ENCODE measurements at regions not wholly inside any gene's neighbourhood (a gene's known extent, or its start where the extent isn't known, plus 50 kb on each side); places are given as distances from the start of the nearest gene placed in this dataset.

GRCh38 chr22:34502821-34503220 lies 563.1 kb upstream of the ISX start:
- Histone ChIP-seq H3K27ac (ENCODE audit: low read length, poor library complexity, severe bottlenecking) (no peak overlapping the region), H2AK5ac (ENCODE audit: low read length, severe bottlenecking) (no peak overlapping the region), H3K27me3 (ENCODE audit: control insufficient read depth in 1 of 2, insufficient read depth in 1 of 2, low read length in 2 of 2) (no peaks in the 10 kb centered on the region), H2BK5ac (ENCODE audit: low read depth, low read length, poor library complexity, severe bottlenecking) (no peak overlapping the region), H3K9me3 (ENCODE audit: control insufficient read depth, low read length) (peaks cover 7% of the 10 kb centered on the region), H2BK12ac (ENCODE audit: low read length in 2 of 2) (no peak overlapping the region), H2BK120ac (ENCODE audit: low read depth, low read length) (no peak overlapping the region), H4K8ac (ENCODE audit: low read length) (no peak overlapping the region), H4K91ac (ENCODE audit: low read length) (no peak overlapping the region), H3K18ac (ENCODE audit: low read depth in 1 of 2, low read length in 2 of 2) (no peak overlapping the region), H3K4me1 (ENCODE audit: control insufficient read depth, insufficient read depth, low read depth, low read length) (no peaks in the 10 kb centered on the region), H3K36me3 (ENCODE audit: control insufficient read depth in 1 of 2, insufficient read depth in 2 of 2, low read depth in 1 of 2, low read length in 2 of 2) (no peaks in the 10 kb centered on the region), H3K4ac (ENCODE audit: low read depth in 1 of 2, low read length in 2 of 2) (no peak overlapping the region), H3K4me3 (ENCODE audit: insufficient read depth in 1 of 2, low read depth in 1 of 2, low read length in 2 of 2) (no peak overlapping the region), H3K79me1 (replicated peaks; ENCODE audit: low read length, poor library complexity, severe bottlenecking) (no peaks in the 10 kb centered on the region), H2BK15ac (ENCODE audit: low read depth, poor library complexity, severe bottlenecking) (no peak overlapping the region), H2AFZ (ENCODE audit: low read depth, low read length) (no peak overlapping the region), H3K4me2 (ENCODE audit: low read length, poor library complexity, severe bottlenecking) (no peak overlapping the region), H3K14ac (ENCODE audit: low read length in 2 of 2) (no peak overlapping the region), H3K9ac (ENCODE audit: low read length) (no peak overlapping the region), H3K23ac (ENCODE audit: low read length in 2 of 2) (no peak overlapping the region)
- 51% methylated on average over 5 of the region's 5 CpGs for WGBS
- DNase-seq = no peak

GRCh38 chr22:34508797-34509196 lies 557.2 kb upstream of the ISX start:
- no peaks in the 10 kb centered on the region for H3K27me3 ChIP-seq (ENCODE audit: control insufficient read depth in 1 of 2, insufficient read depth in 1 of 2, low read length in 2 of 2)
- 48% methylated on average over 6 of the region's 6 CpGs for WGBS
- no peaks in the 10 kb centered on the region for H3K79me1 ChIP-seq (replicated peaks; ENCODE audit: low read length, poor library complexity, severe bottlenecking)
- H4K8ac ChIP-seq (ENCODE audit: low read length) = no peak overlapping the region
- no peak overlapping the region for H3K23ac ChIP-seq (ENCODE audit: low read length in 2 of 2)
- H4K91ac ChIP-seq (ENCODE audit: low read length) = no peak overlapping the region
- H3K4me3 ChIP-seq (ENCODE audit: insufficient read depth in 1 of 2, low read depth in 1 of 2, low read length in 2 of 2) = no peak overlapping the region
- peaks cover 11% of the 10 kb centered on the region for H3K9me3 ChIP-seq (ENCODE audit: control insufficient read depth, low read length)
- H2AK5ac ChIP-seq (ENCODE audit: low read length, severe bottlenecking) = no peak overlapping the region
- H3K14ac ChIP-seq (ENCODE audit: low read length in 2 of 2) = no peak overlapping the region
- no peak overlapping the region for H3K18ac ChIP-seq (ENCODE audit: low read depth in 1 of 2, low read length in 2 of 2)
- H3K4ac ChIP-seq (ENCODE audit: low read depth in 1 of 2, low read length in 2 of 2) = no peak overlapping the region
- no peaks in the 10 kb centered on the region for H3K4me1 ChIP-seq (ENCODE audit: control insufficient read depth, insufficient read depth, low read depth, low read length)
- H2BK12ac ChIP-seq (ENCODE audit: low read length in 2 of 2) = no peak overlapping the region
- no peak overlapping the region for H3K4me2 ChIP-seq (ENCODE audit: low read length, poor library complexity, severe bottlenecking)
- H2BK120ac ChIP-seq (ENCODE audit: low read depth, low read length) = no peak overlapping the region
- H3K36me3 ChIP-seq (ENCODE audit: control insufficient read depth in 1 of 2, insufficient read depth in 2 of 2, low read depth in 1 of 2, low read length in 2 of 2) = no peaks in the 10 kb centered on the region
- no peak overlapping the region for H3K9ac ChIP-seq (ENCODE audit: low read length)
- no peak overlapping the region for H3K27ac ChIP-seq (ENCODE audit: low read length, poor library complexity, severe bottlenecking)
- DNase-seq = no peak
- H2BK15ac ChIP-seq (ENCODE audit: low read depth, poor library complexity, severe bottlenecking) = no peak overlapping the region
- no peak overlapping the region for H2BK5ac ChIP-seq (ENCODE audit: low read depth, low read length, poor library complexity, severe bottlenecking)
- H2AFZ ChIP-seq (ENCODE audit: low read depth, low read length) = no peak overlapping the region

- H3K36me3 ChIP-seq (ENCODE audit: control insufficient read depth in 1 of 2, insufficient read depth in 2 of 2, low read depth in 1 of 2, low read length in 2 of 2) = no peaks in the 10 kb centered on the region
- no peak overlapping the region for H2AK5ac ChIP-seq (ENCODE audit: low read length, severe bottlenecking)
- no peak overlapping the region for H3K27ac ChIP-seq (ENCODE audit: low read length, poor library complexity, severe bottlenecking)
- no peaks in the 10 kb centered on the region for H3K27me3 ChIP-seq (ENCODE audit: control insufficient read depth in 1 of 2, insufficient read depth in 1 of 2, low read length in 2 of 2)
- no peak overlapping the region for H2BK120ac ChIP-seq (ENCODE audit: low read depth, low read length)
- no peaks in the 10 kb centered on the region for H3K4me1 ChIP-seq (ENCODE audit: control insufficient read depth, insufficient read depth, low read depth, low read length)
- H3K14ac ChIP-seq (ENCODE audit: low read length in 2 of 2) = no peak overlapping the region
- H2BK5ac ChIP-seq (ENCODE audit: low read depth, low read length, poor library complexity, severe bottlenecking) = no peak overlapping the region
- WGBS = 80% methylated on average over 2 of the region's 2 CpGs
- no peak for DNase-seq
- no peak overlapping the region for H3K18ac ChIP-seq (ENCODE audit: low read depth in 1 of 2, low read length in 2 of 2)
- H3K9ac ChIP-seq (ENCODE audit: low read length) = no peak overlapping the region
- no peaks in the 10 kb centered on the region for H3K9me3 ChIP-seq (ENCODE audit: control insufficient read depth, low read length)
- no peak overlapping the region for H2BK12ac ChIP-seq (ENCODE audit: low read length in 2 of 2)
- no peak overlapping the region for H3K4me2 ChIP-seq (ENCODE audit: low read length, poor library complexity, severe bottlenecking)
- H3K4me3 ChIP-seq (ENCODE audit: insufficient read depth in 1 of 2, low read depth in 1 of 2, low read length in 2 of 2) = no peak overlapping the region
- no peak overlapping the region for H2BK15ac ChIP-seq (ENCODE audit: low read depth, poor library complexity, severe bottlenecking)
- no peak overlapping the region for H3K23ac ChIP-seq (ENCODE audit: low read length in 2 of 2)
- H4K91ac ChIP-seq (ENCODE audit: low read length) = no peak overlapping the region
- H3K79me1 ChIP-seq (replicated peaks; ENCODE audit: low read length, poor library complexity, severe bottlenecking) = no peaks in the 10 kb centered on the region
- H2AFZ ChIP-seq (ENCODE audit: low read depth, low read length) = no peak overlapping the region
- no peak overlapping the region for H4K8ac ChIP-seq (ENCODE audit: low read length)
- H3K4ac ChIP-seq (ENCODE audit: low read depth in 1 of 2, low read length in 2 of 2) = no peak overlapping the region
Observed at GRCh38 chr22:34526681-34527080, 539.3 kb upstream of the ISX start.

GRCh38 chr22:34534101-34534500 lies 531.9 kb upstream of the ISX start:
- no peaks in the 10 kb centered on the region for H3K9me3 ChIP-seq (ENCODE audit: control insufficient read depth, low read length)
- H3K36me3 ChIP-seq (ENCODE audit: control insufficient read depth in 1 of 2, insufficient read depth in 2 of 2, low read depth in 1 of 2, low read length in 2 of 2) = no peaks in the 10 kb centered on the region
- no peak overlapping the region for H3K4ac ChIP-seq (ENCODE audit: low read depth in 1 of 2, low read length in 2 of 2)
- H3K27me3 ChIP-seq (ENCODE audit: control insufficient read depth in 1 of 2, insufficient read depth in 1 of 2, low read length in 2 of 2) = no peaks in the 10 kb centered on the region
- H4K8ac ChIP-seq (ENCODE audit: low read length) = no peak overlapping the region
- H3K9ac ChIP-seq (ENCODE audit: low read length) = no peak overlapping the region
- H3K4me2 ChIP-seq (ENCODE audit: low read length, poor library complexity, severe bottlenecking) = no peak overlapping the region
- no peak overlapping the region for H3K18ac ChIP-seq (ENCODE audit: low read depth in 1 of 2, low read length in 2 of 2)
- H3K79me1 ChIP-seq (replicated peaks; ENCODE audit: low read length, poor library complexity, severe bottlenecking) = no peaks in the 10 kb centered on the region
- WGBS = 19% methylated on average over 2 of the region's 4 CpGs
- no peak overlapping the region for H2BK12ac ChIP-seq (ENCODE audit: low read length in 2 of 2)
- no peak overlapping the region for H2BK15ac ChIP-seq (ENCODE audit: low read depth, poor library complexity, severe bottlenecking)
- H3K14ac ChIP-seq (ENCODE audit: low read length in 2 of 2) = no peak overlapping the region
- H4K91ac ChIP-seq (ENCODE audit: low read length) = no peak overlapping the region
- no peak for DNase-seq
- no peak overlapping the region for H2AFZ ChIP-seq (ENCODE audit: low read depth, low read length)
- no peak overlapping the region for H2BK5ac ChIP-seq (ENCODE audit: low read depth, low read length, poor library complexity, severe bottlenecking)
- H3K4me3 ChIP-seq (ENCODE audit: insufficient read depth in 1 of 2, low read depth in 1 of 2, low read length in 2 of 2) = no peak overlapping the region
- H3K27ac ChIP-seq (ENCODE audit: low read length, poor library complexity, severe bottlenecking) = no peak overlapping the region
- no peak overlapping the region for H3K23ac ChIP-seq (ENCODE audit: low read length in 2 of 2)
- no peaks in the 10 kb centered on the region for H3K4me1 ChIP-seq (ENCODE audit: control insufficient read depth, insufficient read depth, low read depth, low read length)
- no peak overlapping the region for H2BK120ac ChIP-seq (ENCODE audit: low read depth, low read length)
- H2AK5ac ChIP-seq (ENCODE audit: low read length, severe bottlenecking) = no peak overlapping the region

Measured in mesenchymal stem cell (in vitro differentiated cells and primary cell).